ENCODE measurements at regions not wholly inside any gene's neighbourhood (a gene's known extent, or its start where the extent isn't known, plus 50 kb on each side); places are given as distances from the start of the nearest gene placed in this dataset.

GRCh38 chr4:129899849-129900248 lies 803.9 kb downstream of the C4orf33 start:
- ATAC-seq (no peak), DNase-seq (ENCODE audit: low read depth in 1 of 2, low spot score in 1 of 2) (no peak), FAIRE-seq (no peak)
- WGBS (ENCODE audit: missing lambda C conversion rate), result 10% methylated on average over 3 of the region's 3 CpGs
- Histone ChIP-seq H3K4me3 (no peak overlapping the region), H3K27ac (no peak overlapping the region), H3K4me2 (no peak overlapping the region), H3K4me1 (no peaks in the 10 kb centered on the region), H3K9me3 (no peaks in the 10 kb centered on the region)
- CTCF ChIA-PET, result no interaction called here
- TF ChIP-seq CHD4 (IDR thresholded peaks at IDR 0.05; ENCODE audit: borderline replicate concordance) (no peak), ELK1 (IDR thresholded peaks at IDR 0.05; ENCODE audit: low read depth, low read length) (no peak), NFE2L2 (conservative IDR thresholded peaks at IDR 0.05; ENCODE audit: low read length) (no peak), EHMT2 (IDR thresholded peaks at IDR 0.05; ENCODE audit: low read depth) (no peak), ZSCAN20 (CRISPR knock-in tag; IDR thresholded peaks at IDR 0.05) (no peak)
- POLR2A ChIA-PET, result no interaction called here

GRCh38 chr4:129900430-129900953 lies 804.5 kb downstream of the C4orf33 start:
- POLR2A ChIA-PET, result no interaction called here
- FAIRE-seq, result no peak
- 12% methylated on average over 2 of the region's 2 CpGs for WGBS (ENCODE audit: missing lambda C conversion rate)

More at GRCh38 chr4:129900430-129900953, 804.5 kb downstream of the C4orf33 start:
- Histone ChIP-seq H3K27ac (no peak overlapping the region), H3K9me3 (no peaks in the 10 kb centered on the region), H3K4me3 (no peak overlapping the region), H3K4me2 (no peak overlapping the region), H3K4me1 (no peaks in the 10 kb centered on the region)
- ATAC-seq (no peak), DNase-seq (ENCODE audit: low read depth in 1 of 2, low spot score in 1 of 2) (no peak)
- TF ChIP-seq NR3C1 (IDR thresholded peaks at IDR 0.05) (no peak), TFCP2L1 (CRISPR knock-in tag; IDR thresholded peaks at IDR 0.05) (no peak), KDM1A (IDR thresholded peaks at IDR 0.05; ENCODE audit: low read depth) (no peak), RARB (CRISPR knock-in tag; IDR thresholded peaks at IDR 0.05) (no peak), HOXB5 (CRISPR knock-in tag; IDR thresholded peaks at IDR 0.05) (no peak), REST (IDR thresholded peaks at IDR 0.05) (no peak), JUNB (IDR thresholded peaks at IDR 0.05) (no peak), GATA3 (IDR thresholded peaks at IDR 0.05; ENCODE audit: borderline replicate concordance) (no peak), FOSL2 (IDR thresholded peaks at IDR 0.05) (no peak), FOSL2 (CRISPR knock-in tag; IDR thresholded peaks at IDR 0.05) (no peak), ELK1 (IDR thresholded peaks at IDR 0.05; ENCODE audit: low read depth, low read length) (no peak), CEBPB (IDR thresholded peaks at IDR 0.05) (no peak), MAZ (IDR thresholded peaks at IDR 0.05; ENCODE audit: borderline replicate concordance, low read depth, low read length) (no peak), MAX (IDR thresholded peaks at IDR 0.05) (no peak), MAFK (IDR thresholded peaks at IDR 0.05; ENCODE audit: partially characterized antibody) (no peak)
- CTCF ChIA-PET, result no interaction called here

Data from A549 (cell line).